HG03342 (cell line): ENCODE measurements at regions not wholly inside any gene's neighbourhood (a gene's known extent, or its start where the extent isn't known, plus 50 kb on each side); places are given as distances from the start of the nearest gene placed in this dataset.

Source experiments
- ATAC-seq: cut with Tn5 transposase; IDR thresholded peaks from one replicate; pipeline ENCODE4 v1.9.1; 2021; ENCODE audit warnings: mild to moderate bottlenecking, moderate library complexity; ENCODE audit not compliant: unreplicated experiment

- no peak for ATAC-seq
Observed at GRCh38 chr20:6831461-6831860, 64.0 kb downstream of the BMP2 start.

GRCh38 chr20:6832811-6833210 is 65.3 kb downstream of the BMP2 start:
- ATAC-seq, result no peak

- no peak for ATAC-seq
Observed at GRCh38 chr20:6835609-6836008, 68.1 kb downstream of the BMP2 start.

GRCh38 chr20:6836821-6837374 is 69.4 kb downstream of the BMP2 start:
- ATAC-seq, result no peak

GRCh38 chr20:6837730-6838129 is 70.2 kb downstream of the BMP2 start:
- ATAC-seq, result no peak

GRCh38 chr20:6838181-6838826 is 70.8 kb downstream of the BMP2 start:
- no peak for ATAC-seq

- no peak for ATAC-seq
Observed at GRCh38 chr20:6841128-6841527, 73.6 kb downstream of the BMP2 start.

GRCh38 chr20:6845141-6845540 is 77.7 kb downstream of the BMP2 start:
- no peak for ATAC-seq

- no peak for ATAC-seq
Observed at GRCh38 chr20:6848041-6848440, 80.6 kb downstream of the BMP2 start.

- ATAC-seq, result no peak
Observed at GRCh38 chr20:6848992-6849391, 81.5 kb downstream of the BMP2 start.

GRCh38 chr20:6851136-6851535 is 83.7 kb downstream of the BMP2 start:
- no peak for ATAC-seq

- ATAC-seq, result no peak
Observed at GRCh38 chr20:6852478-6852877, 85.0 kb downstream of the BMP2 start.

- no peak for ATAC-seq
Observed at GRCh38 chr20:6855104-6855503, 87.6 kb downstream of the BMP2 start.

- ATAC-seq, result no peak
Observed at GRCh38 chr20:6855796-6856195, 88.3 kb downstream of the BMP2 start.

- ATAC-seq, result no peak
Observed at GRCh38 chr20:6857927-6858326, 90.4 kb downstream of the BMP2 start.

GRCh38 chr20:6863355-6863754 is 95.9 kb downstream of the BMP2 start:
- no peak for ATAC-seq

- no peak for ATAC-seq
Observed at GRCh38 chr20:6863798-6864201, 96.3 kb downstream of the BMP2 start.

- ATAC-seq, result no peak
Observed at GRCh38 chr20:6864740-6865139, 97.3 kb downstream of the BMP2 start.

- no peak for ATAC-seq
Observed at GRCh38 chr20:6866741-6867140, 99.3 kb downstream of the BMP2 start.

- ATAC-seq, result no peak
Observed at GRCh38 chr20:6868861-6869260, 101.4 kb downstream of the BMP2 start.

- ATAC-seq, result no peak
Observed at GRCh38 chr20:6870559-6870958, 103.1 kb downstream of the BMP2 start.

GRCh38 chr20:6877633-6878032 is 110.1 kb downstream of the BMP2 start:
- no peak for ATAC-seq
